Activated T-cell treated with anti-CD3 and anti-CD28 coated beads, Interleukin-2, amount 50 U/mL, for 24 hours (primary cell): ENCODE measurements at regions not wholly inside any gene's neighbourhood (a gene's known extent, or its start where the extent isn't known, plus 50 kb on each side); places are given as distances from the start of the nearest gene placed in this dataset.
"Not testable (repeated sequence)": the region's sequence is repeated elsewhere in the genome, so short reads cannot be mapped to it uniquely, and the experiment has no call there.

ENCODE experiments used
- DNase-seq: peaks from one replicate; pipeline ENCODE4 v3.0.0-alpha.2; 2020
- H3K27ac Mint-ChIP-seq: 2 replicates; pipeline ENCODE4 v1.8.0; 2020; ENCODE audit warnings: mild to moderate bottlenecking, mixed read lengths
- H3K27me3 Mint-ChIP-seq: 2 replicates; pipeline ENCODE4 v1.8.0; 2020; ENCODE audit warnings: mixed read lengths
- H3K36me3 Mint-ChIP-seq: 2 replicates; pipeline ENCODE4 v1.8.0; 2020; ENCODE audit warnings: low read depth, mixed read lengths
- H3K4me1 Mint-ChIP-seq: 2 replicates; pipeline ENCODE4 v1.8.0; 2020; ENCODE audit warnings: low read depth, mixed read lengths
- H3K4me3 Mint-ChIP-seq: 2 replicates; pipeline ENCODE4 v1.8.0; 2020; ENCODE audit warnings: mild to moderate bottlenecking, moderate library complexity, mixed read lengths
- H3K9me3 Mint-ChIP-seq: 2 replicates; pipeline ENCODE4 v1.8.0; 2020; ENCODE audit warnings: mixed read lengths

DNA sequence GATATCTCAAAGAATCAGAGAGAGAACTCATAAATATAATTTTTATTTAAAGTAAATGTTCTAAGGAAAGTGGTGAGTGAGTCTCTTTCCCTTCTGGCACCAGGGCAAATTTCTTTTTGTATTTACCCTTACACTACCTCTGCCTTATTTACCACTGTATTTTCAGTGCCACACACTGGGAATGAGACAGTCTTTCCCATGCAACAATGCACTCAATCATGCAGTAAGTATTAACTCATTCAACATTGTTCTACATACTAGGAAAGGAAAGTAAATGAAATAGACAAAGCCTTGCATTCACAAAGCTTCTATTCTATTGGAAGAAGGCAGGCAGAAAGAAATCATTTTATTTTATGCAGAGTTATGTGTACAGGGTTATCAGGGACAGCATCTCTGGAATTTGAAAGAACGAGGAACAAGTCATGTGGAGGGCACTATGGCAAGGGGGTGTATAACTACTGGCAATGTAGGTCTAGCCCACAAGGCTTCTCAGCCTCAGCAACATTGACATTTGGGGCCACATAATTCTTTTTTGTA lies 129.8 kb upstream of the PRDX6 start:
- H3K4me1 Mint-ChIP-seq: no peaks in the 10 kb centered on the region
- no peak overlapping the region for H3K27ac Mint-ChIP-seq
- peaks cover 7% of the 10 kb centered on the region for H3K9me3 Mint-ChIP-seq
- no peak overlapping the region for H3K4me3 Mint-ChIP-seq
- no peaks in the 10 kb centered on the region for H3K27me3 Mint-ChIP-seq
- H3K36me3 Mint-ChIP-seq: peaks cover 7% of the 10 kb centered on the region
- DNase-seq: no peak

DNA sequence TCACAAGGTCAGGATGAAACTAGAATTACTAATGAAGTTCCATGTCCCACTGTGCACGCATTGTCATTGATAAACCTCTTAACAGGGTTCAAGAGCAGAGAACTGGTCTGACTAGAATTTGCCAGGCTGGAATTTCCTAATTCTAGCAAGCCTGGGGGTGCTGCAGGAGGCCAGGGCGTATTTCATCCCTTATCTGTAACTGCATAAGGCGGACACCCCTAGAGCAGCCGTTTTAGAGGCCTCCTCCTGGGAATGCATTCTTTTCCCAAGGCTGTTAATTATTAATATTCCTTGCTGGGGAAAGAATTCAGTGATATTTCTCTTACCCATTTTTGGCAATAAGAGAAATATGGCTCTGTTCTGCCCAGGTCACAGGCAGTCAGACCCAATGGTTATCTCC lies 124.5 kb upstream of the PRDX6 start:
- not testable (repeated sequence) for H3K27ac Mint-ChIP-seq, H3K4me3 Mint-ChIP-seq, DNase-seq, H3K27me3 Mint-ChIP-seq
- Mint-ChIP-seq H3K4me1 (peaks cover 21% of the 10 kb centered on the region), H3K36me3 (peaks cover 20% of the 10 kb centered on the region), H3K9me3 (peaks cover 26% of the 10 kb centered on the region)

DNA sequence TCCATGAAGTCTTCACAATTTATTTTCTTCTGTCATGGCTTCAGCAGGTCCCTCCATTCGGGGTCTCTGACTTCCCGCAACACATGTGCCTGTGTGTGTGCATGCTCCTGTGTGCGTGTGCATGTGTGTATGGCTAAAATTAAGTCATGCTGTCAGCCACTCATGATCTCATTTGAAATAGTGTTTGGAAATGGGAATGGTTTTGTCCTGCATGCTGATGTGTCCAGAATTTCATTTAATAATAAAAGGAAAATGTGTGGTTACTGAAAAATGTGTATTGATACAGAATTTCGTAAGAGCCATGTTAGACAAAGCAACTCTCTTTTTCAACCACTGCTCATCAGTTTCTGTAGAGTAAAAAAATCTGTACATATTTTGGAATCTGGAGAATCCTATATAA lies 123.8 kb upstream of the PRDX6 start:
- no peaks in the 10 kb centered on the region for H3K27me3 Mint-ChIP-seq

DNA sequence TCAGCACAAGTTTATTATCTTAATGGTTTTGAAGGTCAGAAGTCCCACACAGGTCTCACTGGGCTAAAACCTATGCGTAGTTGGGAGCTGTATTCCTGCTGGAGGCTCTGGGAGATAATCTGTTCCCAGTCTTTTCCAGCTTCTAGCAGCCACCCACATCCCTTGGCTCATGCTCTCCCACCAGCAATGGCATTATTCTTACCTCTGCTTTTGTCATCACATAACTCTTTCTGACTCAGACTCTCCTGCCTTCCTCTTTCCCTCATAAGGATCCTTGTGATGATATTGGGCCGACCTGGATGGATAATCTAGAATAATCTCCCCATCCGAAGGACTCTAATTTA lies 122.2 kb upstream of the PRDX6 start:
- peaks cover 16% of the 10 kb centered on the region for H3K36me3 Mint-ChIP-seq
- H3K27me3 Mint-ChIP-seq: no peaks in the 10 kb centered on the region
- DNase-seq: no peak
- H3K4me1 Mint-ChIP-seq: peaks cover 21% of the 10 kb centered on the region
- no peak overlapping the region for H3K27ac Mint-ChIP-seq
- H3K4me3 Mint-ChIP-seq: no peak overlapping the region
- H3K9me3 Mint-ChIP-seq: peaks cover 26% of the 10 kb centered on the region

More for the DNA sequence above, 123.8 kb upstream of the PRDX6 start:
- no peak overlapping the region for H3K4me3 Mint-ChIP-seq
- DNase-seq: no peak
- H3K4me1 Mint-ChIP-seq: peaks cover 21% of the 10 kb centered on the region
- peaks cover 19% of the 10 kb centered on the region for H3K36me3 Mint-ChIP-seq
- H3K27ac Mint-ChIP-seq: no peak overlapping the region
- peaks cover 26% of the 10 kb centered on the region for H3K9me3 Mint-ChIP-seq

DNA sequence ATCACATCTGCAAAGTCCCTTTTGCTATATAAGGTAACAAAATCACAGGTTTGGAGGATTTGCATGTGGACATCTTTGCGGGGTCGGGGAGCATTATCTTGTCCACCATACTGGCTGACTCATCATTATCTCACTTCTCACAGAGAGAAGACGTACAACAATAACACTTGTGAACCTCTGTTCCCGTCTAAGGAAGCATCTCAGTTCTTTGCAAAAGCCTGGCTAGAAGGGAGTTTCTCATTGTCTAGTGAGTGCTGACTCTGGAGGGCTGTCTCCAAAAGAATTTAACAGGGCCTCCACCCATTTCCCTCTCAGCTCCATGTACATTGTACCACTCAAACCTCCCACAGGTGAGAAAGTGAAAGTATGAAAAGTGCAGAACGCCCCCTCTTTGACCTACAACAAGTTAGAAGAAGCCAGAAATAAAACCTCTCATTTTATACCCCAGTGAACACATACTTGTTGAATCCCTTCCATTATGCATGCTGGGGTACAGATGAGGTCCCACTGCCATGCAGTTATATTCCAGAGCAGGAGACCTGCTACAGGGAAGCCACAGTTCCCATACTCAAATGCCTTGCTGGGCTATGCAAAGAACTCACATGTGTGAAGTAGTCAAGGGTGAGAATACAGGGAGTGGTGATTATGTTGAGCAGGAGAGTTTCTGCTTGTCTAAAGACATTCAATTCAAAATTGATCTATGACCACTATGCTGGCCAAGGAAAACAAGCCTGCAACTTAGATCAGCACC lies 121.7 kb upstream of the PRDX6 start:
- Mint-ChIP-seq H3K9me3 (peaks cover 26% of the 10 kb centered on the region), H3K36me3 (peaks cover 16% of the 10 kb centered on the region), H3K27ac (no peak overlapping the region), H3K27me3 (no peaks in the 10 kb centered on the region), H3K4me3 (no peak overlapping the region), H3K4me1 (peaks cover 23% of the 10 kb centered on the region)
- no peak for DNase-seq

DNA sequence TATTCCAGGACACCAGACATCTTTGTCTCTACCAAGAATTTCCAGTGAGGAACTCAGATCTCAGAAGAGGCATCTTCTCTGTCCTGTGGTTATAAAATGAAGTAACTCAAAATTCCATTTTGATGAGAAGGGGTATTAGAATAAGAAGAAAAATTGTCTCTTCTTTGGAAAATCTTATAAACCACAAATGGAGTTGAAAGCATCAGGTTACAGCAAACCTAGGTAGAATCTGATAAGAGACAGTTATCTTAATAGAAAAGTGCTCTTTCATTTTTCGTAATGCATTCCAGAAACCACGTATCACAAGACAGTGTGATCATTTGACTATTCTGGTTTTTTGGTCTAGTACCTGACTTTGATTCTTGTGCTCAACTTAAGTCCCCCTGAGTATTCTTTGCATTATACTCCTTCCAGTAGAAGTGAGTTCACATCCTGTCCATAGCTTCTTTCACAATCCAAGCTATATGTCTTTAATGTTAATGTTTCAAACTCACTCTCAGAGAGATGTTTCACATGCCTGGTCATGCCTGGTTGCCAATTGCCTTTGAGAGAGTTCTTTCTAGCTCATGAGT lies 120.9 kb upstream of the PRDX6 start:
- Mint-ChIP-seq H3K27me3 (no peaks in the 10 kb centered on the region), H3K4me1 (peaks cover 30% of the 10 kb centered on the region), H3K36me3 (peaks cover 16% of the 10 kb centered on the region), H3K27ac (no peak overlapping the region), H3K4me3 (no peak overlapping the region), H3K9me3 (peaks cover 26% of the 10 kb centered on the region)
- DNase-seq: no peak

DNA sequence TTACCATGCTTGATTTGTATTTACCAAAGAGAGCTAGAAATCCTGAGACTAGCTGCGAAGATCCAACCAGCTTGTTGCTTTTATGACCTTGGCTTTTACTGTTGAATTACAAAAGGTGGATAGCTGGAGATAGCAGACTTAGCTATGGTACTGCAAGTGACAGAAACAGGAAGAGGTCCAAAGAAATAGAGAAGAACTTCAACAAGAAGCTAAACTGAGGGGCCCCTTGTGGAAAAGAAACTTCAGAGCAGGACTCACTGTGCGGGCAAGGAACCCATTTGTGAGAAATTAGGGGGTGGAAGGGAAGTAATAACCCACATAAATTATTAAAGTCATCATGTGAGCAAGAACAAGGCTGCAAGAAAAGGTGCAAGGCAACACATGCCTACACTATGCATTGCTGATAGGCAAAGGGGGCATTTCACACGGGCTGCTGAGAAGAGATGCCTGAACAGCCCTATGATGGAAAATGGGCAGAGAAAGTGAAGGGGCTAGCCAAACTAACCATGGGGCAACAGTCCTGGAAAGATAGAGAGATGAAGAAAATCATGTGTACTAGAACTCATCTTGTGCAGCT lies 116.6 kb upstream of the PRDX6 start:
- Mint-ChIP-seq H3K36me3 (no peaks in the 10 kb centered on the region), H3K27ac (no peak overlapping the region), H3K9me3 (no peaks in the 10 kb centered on the region), H3K4me3 (no peak overlapping the region), H3K4me1 (peaks cover 22% of the 10 kb centered on the region), H3K27me3 (no peaks in the 10 kb centered on the region)
- DNase-seq: no peak

DNA sequence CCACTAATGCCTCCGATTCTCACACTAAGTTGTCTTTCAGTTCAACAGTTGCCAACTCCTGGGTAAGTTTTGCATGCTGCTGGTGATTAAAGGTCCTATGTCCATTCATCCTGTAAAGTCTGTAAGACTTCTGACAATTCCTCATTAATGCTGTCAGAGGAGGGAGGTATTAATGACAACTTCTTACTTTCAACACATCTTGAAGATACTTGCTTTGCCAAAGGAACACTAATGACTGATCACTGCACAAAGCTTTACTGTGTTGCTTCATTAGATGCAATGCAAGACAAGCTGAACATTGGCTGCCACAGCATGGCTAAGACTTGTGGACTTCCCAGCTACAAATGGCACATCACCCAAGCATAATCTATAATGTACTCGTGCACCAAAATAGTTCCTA lies 114.6 kb upstream of the PRDX6 start:
- H3K4me1 Mint-ChIP-seq: peaks cover 11% of the 10 kb centered on the region
- no peak for DNase-seq
- H3K36me3 Mint-ChIP-seq: no peaks in the 10 kb centered on the region
- no peak overlapping the region for H3K27ac Mint-ChIP-seq
- H3K9me3 Mint-ChIP-seq: no peaks in the 10 kb centered on the region
- no peaks in the 10 kb centered on the region for H3K27me3 Mint-ChIP-seq
- no peak overlapping the region for H3K4me3 Mint-ChIP-seq

DNA sequence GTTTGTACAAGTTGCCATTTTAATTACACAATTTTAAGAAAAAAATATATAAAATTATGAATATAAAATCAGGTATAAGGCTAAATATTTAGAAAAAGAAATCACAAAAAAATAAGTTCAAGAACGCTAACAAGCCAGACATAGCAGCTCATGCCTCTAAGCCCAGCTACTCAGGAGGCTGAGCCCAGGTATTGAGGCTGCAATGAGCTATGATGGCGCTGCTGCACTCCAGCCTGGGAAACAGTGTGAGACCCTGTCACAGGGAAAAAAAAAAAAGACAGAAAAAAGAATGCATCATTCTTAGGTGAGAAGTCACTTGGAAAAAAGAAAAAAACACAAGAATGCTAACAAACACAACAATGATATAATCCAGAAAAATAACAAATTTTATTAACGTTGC lies 112.3 kb upstream of the PRDX6 start:
- no peak overlapping the region for H3K27ac Mint-ChIP-seq
- peaks cover 11% of the 10 kb centered on the region for H3K4me1 Mint-ChIP-seq

DNA sequence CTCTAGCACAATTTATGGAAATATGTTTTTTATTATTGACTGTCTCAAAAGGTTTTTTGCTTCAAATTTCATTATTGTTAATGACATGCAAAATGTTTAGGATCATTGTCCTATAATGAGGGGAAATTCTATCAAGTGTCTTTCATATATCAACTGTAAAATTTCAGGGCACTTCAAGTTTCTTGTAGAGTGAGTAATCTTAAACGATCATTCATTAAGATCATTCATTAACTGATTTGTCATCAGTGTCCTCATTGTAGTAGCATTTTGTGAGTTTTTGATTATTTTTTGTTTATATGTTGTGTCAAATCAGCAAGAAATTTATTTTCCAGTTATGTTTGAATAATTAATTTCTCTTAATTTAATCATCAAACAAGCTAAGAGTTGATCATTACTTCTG lies 111.8 kb upstream of the PRDX6 start:
- H3K27me3 Mint-ChIP-seq: no peaks in the 10 kb centered on the region
- H3K9me3 Mint-ChIP-seq: no peaks in the 10 kb centered on the region
- no peak overlapping the region for H3K27ac Mint-ChIP-seq
- H3K36me3 Mint-ChIP-seq: no peaks in the 10 kb centered on the region
- H3K4me1 Mint-ChIP-seq: peaks cover 10% of the 10 kb centered on the region
- no peak overlapping the region for H3K4me3 Mint-ChIP-seq
- DNase-seq: no peak

More for the DNA sequence above, 112.3 kb upstream of the PRDX6 start:
- no peaks in the 10 kb centered on the region for H3K27me3 Mint-ChIP-seq
- DNase-seq: no peak
- no peaks in the 10 kb centered on the region for H3K9me3 Mint-ChIP-seq
- H3K4me3 Mint-ChIP-seq: no peak overlapping the region
- no peaks in the 10 kb centered on the region for H3K36me3 Mint-ChIP-seq

DNA sequence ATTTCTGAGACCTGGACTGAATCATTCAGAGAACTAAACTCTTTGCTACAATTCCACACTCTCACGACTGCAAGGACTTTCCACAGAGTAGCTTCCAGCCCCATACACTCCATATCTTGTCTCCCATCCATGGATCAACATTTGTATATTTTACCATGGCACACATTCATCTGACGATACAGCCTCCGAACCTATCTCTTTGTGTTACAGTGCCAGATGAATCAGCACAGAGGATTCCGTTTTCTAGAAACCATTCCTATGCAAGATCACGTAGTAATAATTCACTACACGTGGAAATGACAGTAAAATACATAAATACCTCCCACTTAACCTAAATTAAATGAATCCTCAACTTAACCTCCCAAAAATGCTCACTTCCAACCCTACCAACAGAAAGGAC lies 110.0 kb upstream of the PRDX6 start:
- DNase-seq: no peak
- no peak overlapping the region for H3K27ac Mint-ChIP-seq

DNA sequence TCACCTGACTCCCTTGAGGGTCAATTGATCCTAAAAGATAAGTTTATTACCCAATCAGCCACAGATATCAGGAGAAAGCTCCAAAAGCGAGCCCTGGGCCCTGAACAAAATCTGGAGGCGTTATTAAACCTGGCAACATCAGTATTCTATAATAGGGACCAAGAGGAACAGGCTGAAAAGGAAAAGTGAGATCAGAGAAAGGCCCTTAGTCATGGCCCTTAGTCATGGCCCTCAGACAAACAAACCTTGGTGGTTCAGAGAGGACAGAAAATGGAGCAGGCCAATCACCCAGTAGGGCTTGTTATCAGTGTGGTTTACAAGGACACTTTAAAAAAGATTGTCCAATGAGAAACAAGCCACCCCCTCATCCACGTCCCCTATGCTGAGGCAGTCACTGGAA lies 106.5 kb upstream of the PRDX6 start:
- not testable (repeated sequence) for DNase-seq, H3K27ac Mint-ChIP-seq, H3K36me3 Mint-ChIP-seq, H3K4me3 Mint-ChIP-seq, H3K4me1 Mint-ChIP-seq, H3K9me3 Mint-ChIP-seq, H3K27me3 Mint-ChIP-seq

More for the DNA sequence above, 110.0 kb upstream of the PRDX6 start:
- no peak overlapping the region for H3K4me3 Mint-ChIP-seq
- no peaks in the 10 kb centered on the region for H3K27me3 Mint-ChIP-seq
- no peaks in the 10 kb centered on the region for H3K36me3 Mint-ChIP-seq
- H3K4me1 Mint-ChIP-seq: no peaks in the 10 kb centered on the region
- H3K9me3 Mint-ChIP-seq: no peaks in the 10 kb centered on the region

DNA sequence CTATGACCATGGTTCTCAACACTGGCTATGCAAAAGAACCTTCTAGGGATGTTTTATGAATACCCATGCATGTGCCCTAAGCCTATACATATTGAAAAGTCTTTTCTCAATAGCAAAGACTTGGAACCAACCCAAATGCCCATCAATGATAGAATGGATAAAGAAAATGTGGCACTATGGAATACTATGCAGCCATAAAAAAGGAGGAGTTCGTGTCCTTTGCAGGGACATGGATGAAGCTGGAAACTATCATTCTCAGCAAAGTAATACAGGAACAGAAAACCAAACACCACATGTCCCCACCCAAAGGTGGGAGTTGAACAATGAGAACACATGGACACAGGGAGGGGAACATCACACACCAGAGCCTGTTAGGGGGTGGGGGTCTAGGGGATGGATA lies 101.1 kb upstream of the PRDX6 start:
- Mint-ChIP-seq H3K36me3 (peaks cover 12% of the 10 kb centered on the region), H3K9me3 (peaks cover 14% of the 10 kb centered on the region)
- H3K4me1 Mint-ChIP-seq, H3K27me3 Mint-ChIP-seq, H3K4me3 Mint-ChIP-seq, DNase-seq, H3K27ac Mint-ChIP-seq: not testable (repeated sequence)

DNA sequence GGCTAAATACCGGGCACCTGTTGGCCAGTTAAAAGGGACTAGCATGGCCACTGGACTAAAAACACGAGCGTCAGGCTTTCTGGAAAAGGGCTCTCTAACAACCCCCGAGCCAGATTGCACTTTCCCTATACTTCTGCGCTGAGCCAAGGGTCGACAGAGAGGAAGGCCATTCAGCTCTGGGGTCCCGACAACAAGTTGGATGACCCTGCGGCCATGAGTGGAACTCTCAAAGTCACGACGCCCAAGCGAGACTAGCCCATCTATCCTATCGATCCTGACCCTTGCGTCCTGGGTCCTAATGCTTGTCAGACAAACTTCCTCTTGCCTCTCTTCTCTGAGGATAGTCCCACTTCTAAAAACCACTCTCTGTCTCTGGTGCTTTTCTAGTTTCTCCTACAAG lies 99.9 kb upstream of the PRDX6 start:
- H3K4me1 Mint-ChIP-seq: no peaks in the 10 kb centered on the region
- DNase-seq: no peak
- peaks cover 14% of the 10 kb centered on the region for H3K9me3 Mint-ChIP-seq
- H3K27me3 Mint-ChIP-seq: no peaks in the 10 kb centered on the region
- peaks cover 15% of the 10 kb centered on the region for H3K36me3 Mint-ChIP-seq
- no peak overlapping the region for H3K4me3 Mint-ChIP-seq
- no peak overlapping the region for H3K27ac Mint-ChIP-seq

DNA sequence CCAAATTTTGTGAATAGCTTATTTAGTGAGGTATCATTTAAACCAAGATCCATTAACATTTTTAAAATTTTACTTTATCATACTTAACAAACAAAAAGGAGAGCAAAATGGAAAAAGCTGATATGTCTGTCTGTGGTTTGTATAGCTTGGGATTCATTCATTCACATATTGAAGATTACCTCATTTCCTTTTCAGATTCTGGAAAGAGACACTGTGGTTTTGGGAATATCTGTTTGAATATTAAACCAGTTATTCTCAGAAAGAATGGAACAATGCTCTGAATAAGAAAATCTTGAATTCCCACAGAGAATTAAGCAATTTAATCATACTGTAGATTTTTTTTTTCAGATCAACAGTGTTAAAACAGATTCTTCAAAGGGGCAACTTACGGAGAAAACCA lies 93.8 kb upstream of the PRDX6 start:
- H3K36me3 Mint-ChIP-seq: peaks cover 3% of the 10 kb centered on the region
- no peaks in the 10 kb centered on the region for H3K9me3 Mint-ChIP-seq
- H3K27ac Mint-ChIP-seq: no peak overlapping the region
- no peak for DNase-seq
- no peak overlapping the region for H3K4me3 Mint-ChIP-seq
- H3K27me3 Mint-ChIP-seq: no peaks in the 10 kb centered on the region
- H3K4me1 Mint-ChIP-seq: no peaks in the 10 kb centered on the region
